Activated CD4-positive, alpha-beta memory T cell treated with anti-CD3 and anti-CD28 coated beads, Interleukin-2, amount 10 ng/mL, durations not matched to agents 7 days and 5 days (primary cell): ENCODE measurements at regions not wholly inside any gene's neighbourhood (a gene's known extent, or its start where the extent isn't known, plus 50 kb on each side); places are given as distances from the start of the nearest gene placed in this dataset.

Experiments
- CTCF ChIA-PET: fragments of 350-600 bp; sonication (Branson Sonifier 250); formaldehyde crosslinking; loops from one replicate; lab custom pipeline; 2021; ENCODE audit warnings: antibody characterized with exemption, inconsistent platforms; lab: Charles Lee
- POLR2A ChIA-PET: fragments of 350-600 bp; sonication (Branson Sonifier 250); formaldehyde crosslinking; loops from one replicate; lab custom pipeline; 2021; ENCODE audit warnings: antibody characterized with exemption; lab: Charles Lee
- DNase-seq: peaks from one replicate; pipeline ENCODE4 v3.0.0-alpha.2; 2020
- H3K27ac Mint-ChIP-seq: one replicate; pipeline ENCODE4 v1.8.0; 2021; ENCODE audit warnings: mild to moderate bottlenecking, mixed read lengths
- H3K27me3 Mint-ChIP-seq: one replicate; pipeline ENCODE4 v1.8.0; 2021; ENCODE audit warnings: mixed read lengths
- H3K36me3 Mint-ChIP-seq: one replicate; pipeline ENCODE4 v1.8.0; 2021; ENCODE audit warnings: low read depth, mixed read lengths
- H3K4me1 Mint-ChIP-seq: one replicate; pipeline ENCODE4 v1.8.0; 2021; ENCODE audit warnings: mixed read lengths
- H3K4me3 Mint-ChIP-seq: one replicate; pipeline ENCODE4 v1.8.0; 2021; ENCODE audit warnings: mild to moderate bottlenecking, mixed read lengths
- H3K9me3 Mint-ChIP-seq: one replicate; pipeline ENCODE4 v1.8.0; 2021; ENCODE audit warnings: mixed read lengths

DNA sequence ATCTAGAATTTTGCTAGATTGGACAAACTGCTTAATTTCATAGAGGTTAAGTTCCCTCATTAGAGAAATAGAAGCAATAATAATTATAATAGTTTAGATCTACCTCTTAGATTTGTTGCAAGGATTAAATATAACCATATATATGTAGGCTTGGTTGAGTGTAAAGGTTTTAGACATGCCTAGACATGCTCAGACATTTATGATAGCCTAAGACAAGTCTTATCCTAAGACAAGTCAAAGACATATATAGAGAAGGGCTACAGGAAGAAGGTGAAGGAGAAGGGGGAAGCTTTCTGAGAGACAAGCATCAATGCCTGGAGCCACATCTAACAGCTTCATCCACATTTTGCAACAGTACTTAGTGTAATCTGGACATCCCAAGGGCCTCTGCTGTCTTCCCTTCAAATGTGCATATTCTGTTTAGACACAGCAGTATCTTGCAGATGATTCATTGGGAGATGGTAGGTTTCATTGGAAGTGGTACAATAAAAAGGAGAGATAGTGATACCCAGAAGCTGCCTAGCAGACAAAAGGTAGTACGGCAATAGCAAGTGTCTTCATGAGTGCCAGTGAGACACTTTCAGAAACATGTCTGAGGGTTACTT is 146.5 kb downstream of the HGF start:
- CTCF ChIA-PET: interaction anchor here (1.0 kb wide), 1 partner anchor 9 kb away, joined by 3 read pairs; no protein-coding TSS in a partner anchor
- no peak for DNase-seq
- H3K4me3 Mint-ChIP-seq: no peak overlapping the region
- H3K4me1 Mint-ChIP-seq: no peaks in the 10 kb centered on the region
- no peaks in the 10 kb centered on the region for H3K27me3 Mint-ChIP-seq
- no peaks in the 10 kb centered on the region for H3K36me3 Mint-ChIP-seq
- H3K9me3 Mint-ChIP-seq: peaks cover 6% of the 10 kb centered on the region
- POLR2A ChIA-PET: no interaction called here
- H3K27ac Mint-ChIP-seq: no peak overlapping the region

DNA sequence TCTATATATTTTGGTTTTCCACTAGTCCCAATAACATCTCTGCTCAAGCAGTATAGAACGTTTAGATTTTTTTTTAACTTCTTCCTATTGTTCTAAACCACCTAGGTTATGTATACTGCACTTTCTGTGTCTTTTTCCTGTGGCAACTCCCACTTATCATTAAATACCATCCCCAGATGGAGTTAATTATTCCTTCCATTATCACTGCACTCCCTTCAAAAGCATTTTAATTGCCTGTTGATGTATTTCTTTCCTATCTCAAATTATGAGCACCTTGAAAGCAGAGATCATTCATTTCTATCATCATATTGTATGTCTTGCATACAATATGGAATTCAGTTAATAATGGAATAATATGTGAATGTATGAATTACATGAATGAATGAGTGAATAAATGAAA is 148.0 kb downstream of the HGF start:
- Mint-ChIP-seq H3K27me3 (no peaks in the 10 kb centered on the region), H3K4me3 (no peak overlapping the region), H3K9me3 (peaks cover 6% of the 10 kb centered on the region), H3K36me3 (no peaks in the 10 kb centered on the region), H3K4me1 (no peaks in the 10 kb centered on the region), H3K27ac (no peak overlapping the region)
- ChIA-PET CTCF (no interaction called here), POLR2A (no interaction called here)
- DNase-seq: no peak

DNA sequence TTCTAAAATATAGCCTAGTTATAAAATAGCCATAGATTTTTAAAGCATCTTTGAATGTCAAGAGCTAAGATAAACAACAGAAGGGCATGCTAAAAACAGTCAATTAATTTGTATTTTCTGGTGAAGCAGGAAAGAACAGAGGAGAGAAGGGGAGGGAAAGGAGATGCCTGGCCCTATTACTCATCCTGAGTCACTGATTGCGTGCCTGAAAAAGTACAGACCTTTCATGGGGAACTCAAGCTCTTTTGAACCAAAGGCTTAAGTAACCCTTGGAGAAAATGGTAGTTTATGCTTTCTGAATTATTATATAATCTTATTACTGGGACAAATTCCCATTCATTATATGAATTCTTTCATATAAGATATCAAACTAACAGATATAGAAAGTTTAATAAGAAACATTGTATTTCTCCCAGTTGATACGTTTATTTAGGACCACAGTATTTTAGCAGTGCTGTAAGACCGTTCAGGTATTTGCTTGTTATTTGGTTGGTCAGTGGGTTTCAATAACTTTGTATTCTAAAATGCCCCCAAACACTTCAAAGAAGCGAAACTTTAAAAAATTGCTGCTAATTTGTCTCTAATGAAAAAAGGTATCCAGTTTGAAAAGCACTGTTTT is 151.3 kb downstream of the HGF start:
- no peaks in the 10 kb centered on the region for H3K27me3 Mint-ChIP-seq
- H3K4me3 Mint-ChIP-seq: no peak overlapping the region
- no peaks in the 10 kb centered on the region for H3K36me3 Mint-ChIP-seq
- H3K4me1 Mint-ChIP-seq: no peaks in the 10 kb centered on the region
- H3K27ac Mint-ChIP-seq: no peak overlapping the region
- POLR2A ChIA-PET: no interaction called here
- DNase-seq: no peak
- CTCF ChIA-PET: no interaction called here
- H3K9me3 Mint-ChIP-seq: peaks cover 7% of the 10 kb centered on the region

DNA sequence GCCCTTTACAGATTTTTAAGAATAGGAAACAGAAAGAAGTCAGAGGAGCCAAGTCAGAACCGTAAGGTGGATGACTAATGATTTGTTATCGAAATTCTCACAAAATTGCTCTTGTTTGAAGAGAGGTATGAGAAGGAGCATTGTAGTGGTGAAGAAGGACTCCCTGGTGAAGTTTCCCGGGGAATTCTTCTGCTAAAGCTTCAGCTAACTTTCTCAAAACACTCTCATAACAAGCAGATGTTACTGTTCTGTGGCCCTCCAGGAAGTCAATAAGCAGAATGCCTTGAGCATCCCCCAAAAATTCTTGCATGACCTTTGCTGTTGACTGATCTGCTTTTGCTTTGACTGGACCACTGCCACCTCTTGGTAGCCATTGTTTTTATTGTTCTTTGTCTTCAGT is 152.9 kb downstream of the HGF start:
- H3K4me1 Mint-ChIP-seq: no peaks in the 10 kb centered on the region
- H3K4me3 Mint-ChIP-seq: no peak overlapping the region
- no peak overlapping the region for H3K27ac Mint-ChIP-seq
- H3K9me3 Mint-ChIP-seq: peaks cover 5% of the 10 kb centered on the region
- no peaks in the 10 kb centered on the region for H3K27me3 Mint-ChIP-seq
- ChIA-PET CTCF (no interaction called here), POLR2A (no interaction called here)
- no peaks in the 10 kb centered on the region for H3K36me3 Mint-ChIP-seq
- DNase-seq: no peak

DNA sequence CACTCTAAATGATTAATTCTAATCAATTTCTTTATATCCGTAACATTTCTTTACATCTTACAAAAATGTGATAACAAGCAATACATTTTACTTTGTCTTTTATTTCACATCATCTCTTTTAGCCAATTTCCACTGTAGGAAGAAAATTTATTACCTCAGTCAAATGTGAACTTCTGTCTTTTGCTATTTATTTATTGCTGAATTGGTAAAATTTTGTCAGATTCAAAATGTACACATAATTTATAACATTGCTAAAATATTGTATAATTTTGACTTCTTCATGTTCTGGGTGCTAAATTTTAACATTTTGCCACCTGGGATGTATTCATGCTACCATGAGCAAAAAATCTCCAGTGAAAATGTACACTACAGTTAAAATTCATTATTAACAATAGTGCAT is 158.0 kb downstream of the HGF start:
- ChIA-PET POLR2A (no interaction called here), CTCF (no interaction called here)
- DNase-seq: no peak
- H3K27me3 Mint-ChIP-seq: no peaks in the 10 kb centered on the region
- H3K4me1 Mint-ChIP-seq: no peaks in the 10 kb centered on the region
- no peak overlapping the region for H3K4me3 Mint-ChIP-seq
- no peak overlapping the region for H3K27ac Mint-ChIP-seq
- H3K9me3 Mint-ChIP-seq: peaks cover 3% of the 10 kb centered on the region
- no peaks in the 10 kb centered on the region for H3K36me3 Mint-ChIP-seq

DNA sequence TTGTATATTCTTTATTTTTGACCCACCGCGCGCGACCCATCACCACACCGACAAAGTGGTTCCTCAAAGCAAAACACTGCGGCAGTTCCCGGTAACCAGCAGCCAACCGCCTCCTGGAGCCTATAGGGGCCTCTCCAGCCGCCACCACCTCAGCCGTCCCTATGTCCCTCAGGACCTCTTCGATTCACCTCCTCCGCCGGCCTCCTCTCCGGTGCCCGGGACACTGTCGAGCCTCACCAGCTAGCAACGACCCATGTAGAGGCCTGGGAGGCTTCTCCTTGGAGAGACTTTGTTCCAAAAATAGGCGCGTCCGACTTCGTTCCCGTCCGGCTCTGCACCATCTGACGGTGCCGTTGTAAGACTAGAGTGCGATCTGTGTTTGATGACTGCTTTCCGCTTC is 158.8 kb downstream of the HGF start:
- Mint-ChIP-seq H3K4me3 (no peak overlapping the region), H3K27me3 (no peaks in the 10 kb centered on the region), H3K9me3 (peaks cover 3% of the 10 kb centered on the region), H3K27ac (no peak overlapping the region), H3K36me3 (no peaks in the 10 kb centered on the region), H3K4me1 (no peaks in the 10 kb centered on the region)
- DNase-seq: no peak
- ChIA-PET CTCF (no interaction called here), POLR2A (no interaction called here)

DNA sequence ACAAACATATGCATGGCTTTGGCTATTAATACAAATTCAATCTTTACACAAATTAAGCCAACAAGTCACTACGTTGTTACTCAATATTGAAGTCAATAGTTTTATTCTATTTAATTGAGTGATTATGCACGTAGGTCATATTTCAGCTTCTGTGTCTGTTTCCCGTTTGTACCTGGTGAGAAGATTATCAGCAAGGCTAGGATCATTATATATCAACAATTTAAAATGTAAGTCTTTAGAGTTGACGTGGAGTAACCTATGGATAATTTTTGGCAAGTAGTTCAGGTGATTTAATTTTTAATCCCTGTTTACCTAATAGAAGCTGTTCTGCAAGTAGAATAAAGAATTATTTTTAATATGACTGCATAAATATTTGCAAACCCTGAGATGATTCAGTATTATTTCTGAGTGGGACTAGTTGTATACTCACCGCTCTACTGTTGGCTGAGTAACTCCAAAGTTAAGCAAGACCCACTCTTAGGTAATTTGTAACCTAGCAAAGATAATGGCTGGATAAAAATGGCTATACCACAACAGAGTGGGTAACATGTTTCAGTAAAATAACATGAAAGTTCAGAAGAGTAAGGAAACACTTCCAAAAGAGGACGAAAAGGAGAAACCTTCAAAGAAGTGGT is 161.0 kb downstream of the HGF start:
- H3K27me3 Mint-ChIP-seq: no peaks in the 10 kb centered on the region
- H3K9me3 Mint-ChIP-seq: no peaks in the 10 kb centered on the region
- POLR2A ChIA-PET: no interaction called here
- no peaks in the 10 kb centered on the region for H3K4me1 Mint-ChIP-seq
- no peak for DNase-seq
- no peak overlapping the region for H3K4me3 Mint-ChIP-seq
- no peak overlapping the region for H3K27ac Mint-ChIP-seq
- H3K36me3 Mint-ChIP-seq: no peaks in the 10 kb centered on the region
- CTCF ChIA-PET: no interaction called here

DNA sequence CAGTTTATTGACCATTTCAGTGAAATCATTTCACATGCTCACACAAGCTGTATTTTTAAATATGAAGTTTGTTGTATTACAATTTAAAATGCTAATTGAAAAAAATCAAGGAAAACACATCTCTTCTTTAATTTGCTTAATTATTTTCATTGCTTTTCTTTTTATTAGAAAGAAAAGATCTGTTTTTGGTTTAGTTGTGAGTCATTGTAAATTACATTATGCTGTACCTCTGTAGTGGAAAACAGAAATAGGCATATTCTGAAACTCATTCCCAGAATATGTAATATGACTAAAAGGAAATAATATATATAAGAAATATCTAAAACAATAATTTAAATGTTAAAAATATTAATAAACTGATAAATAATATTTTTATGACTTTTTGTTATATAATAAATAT is 161.9 kb downstream of the HGF start:
- Mint-ChIP-seq H3K4me1 (no peaks in the 10 kb centered on the region), H3K4me3 (no peak overlapping the region), H3K27ac (no peak overlapping the region), H3K9me3 (no peaks in the 10 kb centered on the region), H3K27me3 (no peaks in the 10 kb centered on the region), H3K36me3 (no peaks in the 10 kb centered on the region)
- POLR2A ChIA-PET: no interaction called here
- DNase-seq: no peak
- CTCF ChIA-PET: no interaction called here

DNA sequence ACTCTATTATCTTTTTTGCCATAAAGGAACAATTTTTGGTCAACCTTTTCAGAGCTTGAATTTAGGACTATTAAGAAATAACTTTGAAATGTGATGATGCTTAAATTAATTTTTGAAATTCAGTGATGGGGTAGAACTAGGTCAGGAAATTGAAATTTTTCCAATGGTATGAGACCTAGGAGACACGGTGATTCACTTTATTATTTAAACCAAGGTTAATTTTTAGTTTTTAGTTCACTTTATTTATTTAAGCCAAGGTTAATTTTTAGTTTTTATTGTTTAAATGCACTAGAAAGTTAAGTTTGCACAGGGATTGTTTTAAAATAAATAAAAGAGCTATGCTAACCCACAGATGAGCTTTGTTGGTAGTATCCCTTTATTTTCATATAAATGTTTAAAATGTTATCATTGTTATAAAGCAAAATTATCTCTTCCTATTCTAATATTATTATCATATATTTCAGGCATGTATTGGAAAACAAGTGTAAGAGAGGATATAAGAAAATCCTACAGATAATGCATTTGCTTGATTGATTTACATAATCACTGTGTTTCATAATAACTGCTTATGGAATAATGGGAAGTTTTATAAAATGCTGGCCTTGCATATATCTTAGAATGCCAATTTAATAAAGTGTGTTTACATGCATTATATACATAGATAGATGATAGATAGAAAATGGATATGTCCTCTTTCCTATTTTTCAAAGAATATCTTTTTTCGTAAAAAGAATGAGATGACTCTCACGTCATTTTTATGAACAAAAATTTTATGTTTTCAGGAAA is 163.6 kb downstream of the HGF start:
- Mint-ChIP-seq H3K4me3 (no peak overlapping the region), H3K9me3 (no peaks in the 10 kb centered on the region), H3K27me3 (no peaks in the 10 kb centered on the region), H3K36me3 (no peaks in the 10 kb centered on the region), H3K4me1 (no peaks in the 10 kb centered on the region), H3K27ac (no peak overlapping the region)
- DNase-seq: no peak
- CTCF ChIA-PET: no interaction called here
- POLR2A ChIA-PET: no interaction called here

DNA sequence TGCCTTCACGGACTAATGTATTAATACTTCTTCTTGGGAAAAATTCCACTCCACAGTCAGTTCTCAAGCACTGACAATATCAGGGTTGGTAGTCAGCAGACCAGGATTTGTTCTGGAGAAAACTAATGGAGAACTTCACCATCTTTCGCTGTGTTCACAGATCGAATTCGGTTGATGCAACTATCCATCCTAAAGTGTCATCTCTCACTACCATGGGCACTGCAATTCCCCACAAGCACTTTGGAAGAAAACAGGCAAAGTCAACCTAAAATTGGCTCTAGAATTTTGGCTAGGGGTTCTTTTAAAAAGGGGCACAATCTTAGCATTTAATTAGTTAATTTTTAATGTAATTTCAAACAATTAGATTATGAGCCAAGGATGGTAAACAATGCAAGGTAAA is 164.4 kb downstream of the HGF start:
- Mint-ChIP-seq H3K9me3 (no peaks in the 10 kb centered on the region), H3K27ac (no peak overlapping the region), H3K4me1 (no peaks in the 10 kb centered on the region), H3K27me3 (no peaks in the 10 kb centered on the region), H3K36me3 (no peaks in the 10 kb centered on the region), H3K4me3 (no peak overlapping the region)
- DNase-seq: no peak
- ChIA-PET POLR2A (no interaction called here), CTCF (no interaction called here)

DNA sequence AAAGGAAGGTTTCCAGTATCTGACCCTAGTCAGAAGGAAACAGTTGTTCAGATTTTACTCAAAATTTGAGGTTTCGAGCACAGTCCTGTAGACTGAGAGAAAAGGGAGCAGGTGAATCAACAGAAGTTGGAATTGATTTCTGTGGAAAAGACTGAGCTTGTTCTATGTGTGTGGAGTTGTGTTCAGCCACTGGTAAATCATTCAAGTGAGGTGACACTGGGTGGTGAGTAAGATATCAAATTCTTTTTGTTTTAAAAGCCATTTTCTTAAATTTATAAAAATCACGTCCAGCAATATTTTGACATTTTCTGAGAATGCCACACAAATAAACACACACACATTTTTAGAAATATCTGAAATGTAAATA is 165.1 kb downstream of the HGF start:
- no peak overlapping the region for H3K27ac Mint-ChIP-seq
- ChIA-PET POLR2A (no interaction called here), CTCF (no interaction called here)
- no peaks in the 10 kb centered on the region for H3K36me3 Mint-ChIP-seq
- H3K9me3 Mint-ChIP-seq: peaks cover 6% of the 10 kb centered on the region
- H3K27me3 Mint-ChIP-seq: no peaks in the 10 kb centered on the region
- no peak overlapping the region for H3K4me3 Mint-ChIP-seq
- no peaks in the 10 kb centered on the region for H3K4me1 Mint-ChIP-seq
- DNase-seq: no peak

DNA sequence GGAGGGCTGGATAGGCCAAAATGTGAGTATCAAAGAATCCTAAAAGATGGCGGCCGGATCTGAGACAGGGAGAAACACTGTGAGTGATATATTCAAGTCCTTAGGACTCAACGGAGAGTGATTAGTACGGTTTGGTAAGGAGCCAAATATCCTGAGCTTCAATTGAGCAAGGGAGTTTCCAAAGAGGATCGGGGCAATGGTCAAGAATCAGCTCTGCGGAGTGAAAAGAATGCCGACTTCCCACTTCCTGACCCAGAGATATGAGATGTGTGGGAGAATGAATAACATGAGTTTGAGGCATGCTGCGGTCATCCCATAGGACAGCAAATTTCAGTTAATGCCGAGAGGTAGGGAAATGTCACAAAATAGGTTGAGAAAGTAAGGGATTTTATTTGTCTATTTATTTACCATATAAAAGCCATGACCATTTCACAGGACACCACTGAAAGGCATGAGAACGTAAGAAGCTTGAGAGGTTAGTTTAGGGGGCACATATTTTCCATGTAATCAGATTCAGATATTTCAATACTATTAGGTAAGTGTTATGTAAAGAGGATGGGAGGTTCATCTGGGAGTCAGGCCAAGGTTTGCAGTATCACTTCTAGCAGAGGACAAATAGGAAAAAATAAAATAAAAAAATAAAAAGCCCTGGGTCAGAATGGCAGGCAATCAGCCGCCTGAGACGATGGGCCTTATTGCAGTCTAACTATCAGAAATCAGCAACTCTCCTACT is 165.6 kb downstream of the HGF start:
- POLR2A ChIA-PET: no interaction called here
- Mint-ChIP-seq H3K4me1 (no peaks in the 10 kb centered on the region), H3K36me3 (no peaks in the 10 kb centered on the region), H3K4me3 (no peak overlapping the region), H3K27me3 (no peaks in the 10 kb centered on the region), H3K27ac (no peak overlapping the region), H3K9me3 (peaks cover 6% of the 10 kb centered on the region)
- DNase-seq: no peak
- CTCF ChIA-PET: no interaction called here

DNA sequence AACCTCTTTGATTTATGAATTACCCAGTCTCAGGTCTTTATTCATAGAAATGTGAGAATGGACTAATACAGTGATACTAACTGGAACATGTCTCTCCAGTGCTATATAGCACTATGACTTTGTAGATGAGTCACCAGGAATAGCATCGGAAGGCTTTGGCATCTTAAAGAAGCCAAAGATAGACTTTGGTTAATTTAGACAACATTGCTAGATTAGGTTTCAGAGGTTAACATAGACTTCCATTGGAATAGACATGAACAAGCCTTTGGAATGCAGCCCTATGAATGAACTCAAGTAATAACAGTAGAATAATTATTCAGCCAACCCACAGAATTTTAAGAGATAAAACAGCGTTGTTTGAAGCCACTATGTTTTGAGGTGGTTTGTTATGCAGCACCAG is 169.2 kb downstream of the HGF start:
- CTCF ChIA-PET: no interaction called here
- Mint-ChIP-seq H3K27me3 (no peaks in the 10 kb centered on the region), H3K4me1 (no peaks in the 10 kb centered on the region), H3K27ac (no peak overlapping the region), H3K4me3 (no peak overlapping the region), H3K9me3 (peaks cover 6% of the 10 kb centered on the region), H3K36me3 (no peaks in the 10 kb centered on the region)
- POLR2A ChIA-PET: no interaction called here
- no peak for DNase-seq
